CD4-positive, CD25-positive, alpha-beta regulatory T cell (primary cell): ENCODE measurements at regions not wholly inside any gene's neighbourhood (a gene's known extent, or its start where the extent isn't known, plus 50 kb on each side); places are given as distances from the start of the nearest gene placed in this dataset.

Source experiments
- ATAC-seq, 2 donors: fragments of 150-1000 bp; cut with Tn5 transposase; one replicate each; pipeline ENCODE4 v1.10.0; 2021; ENCODE audit warnings: low read depth in 2 of 2, moderate number of reproducible peaks in 2 of 2, moderate library complexity in 1 of 2
- DNase-seq, 3 donors: peaks; one replicate each; pipeline versions ENCODE4 v3.0.0 to v3.0.0-alpha.2; 2012 to 2022; ENCODE audit warnings: mixed read lengths in 1 of 3
- H3K27ac ChIP-seq: one replicate; pipeline ENCODE4 v1.7.0; 2013; ENCODE audit warnings: mild to moderate bottlenecking, low read length; ENCODE audit not compliant: insufficient read depth, poor library complexity, severe bottlenecking
- H3K27me3 ChIP-seq: one replicate; pipeline ENCODE4 v1.7.0; 2013; ENCODE audit warnings: low read length; ENCODE audit not compliant: control insufficient read depth, insufficient read depth
- H3K36me3 ChIP-seq: one replicate; pipeline ENCODE4 v1.7.0; 2013; ENCODE audit warnings: mild to moderate bottlenecking, low read length, moderate library complexity; ENCODE audit not compliant: control insufficient read depth, insufficient read depth
- H3K4me1 ChIP-seq: 2 replicates; pipeline ENCODE4 v1.7.0; 2013; ENCODE audit warnings: mild to moderate bottlenecking, low read length; ENCODE audit not compliant: insufficient read depth, control insufficient read depth, poor library complexity, severe bottlenecking
- H3K4me3 ChIP-seq: one replicate; pipeline ENCODE4 v1.7.0; 2013; ENCODE audit warnings: low read depth, mild to moderate bottlenecking, low read length, moderate library complexity
- H3K9me3 ChIP-seq, 2 experiments: 1 replicate in 1 of 2; 2 replicates in 1 of 2; pipeline ENCODE4 v1.7.0; 2013; ENCODE audit warnings: low read length in 2 of 2, mild to moderate bottlenecking in 1 of 2, moderate library complexity in 1 of 2; ENCODE audit not compliant: control insufficient read depth in 2 of 2
- H3K27ac Mint-ChIP-seq, 3 donors: one replicate each; pipeline ENCODE4 v1.8.0; 2020 to 2022; ENCODE audit warnings: mild to moderate bottlenecking in 3 of 3, mixed read lengths in 3 of 3, moderate library complexity in 2 of 3
- H3K27me3 Mint-ChIP-seq: one replicate; pipeline ENCODE4 v1.8.0; 2022; ENCODE audit warnings: mild to moderate bottlenecking, mixed read lengths
- H3K36me3 Mint-ChIP-seq: one replicate; pipeline ENCODE4 v1.8.0; 2020; ENCODE audit warnings: mixed read lengths
- H3K4me1 Mint-ChIP-seq, 4 donors: one replicate each; pipeline ENCODE4 v1.8.0; 2020 to 2022; ENCODE audit warnings: mixed read lengths in 4 of 4, mild to moderate bottlenecking in 1 of 4
- H3K4me3 Mint-ChIP-seq, 4 donors: one replicate each; pipeline ENCODE4 v1.8.0; 2020 to 2022; ENCODE audit warnings: mild to moderate bottlenecking in 4 of 4, mixed read lengths in 4 of 4, moderate library complexity in 3 of 4
- H3K9me3 Mint-ChIP-seq, 7 donors: one replicate each; pipeline ENCODE4 v1.8.0; 2020 to 2022; ENCODE audit warnings: mixed read lengths in 7 of 7, mild to moderate bottlenecking in 3 of 7, moderate library complexity in 2 of 7

GRCh38 chr4:96459105-96459504, 619.2 kb downstream of the PDHA2 start:
- Histone ChIP-seq H3K4me1 (no peaks in the 10 kb centered on the region), H3K9me3 (no peaks in the 10 kb centered on the region), H3K36me3 (no peaks in the 10 kb centered on the region), H3K27me3 (no peaks in the 10 kb centered on the region), H3K27ac (no peak overlapping the region), H3K4me3 (no peak overlapping the region)
- no peak overlapping the region for H3K27ac Mint-ChIP-seq
- DNase-seq: no peak
- ATAC-seq: no peak
- H3K4me1 Mint-ChIP-seq: no peaks in the 10 kb centered on the region
- H3K9me3 Mint-ChIP-seq: peaks cover 3 to 19% (median 6%) of the 10 kb centered on the region in 7 donors
- H3K36me3 Mint-ChIP-seq: no peaks in the 10 kb centered on the region
- H3K4me3 Mint-ChIP-seq: no peak overlapping the region
- H3K27me3 Mint-ChIP-seq: no peaks in the 10 kb centered on the region

GRCh38 chr4:96465834-96466233, 625.9 kb downstream of the PDHA2 start:
- no peaks in the 10 kb centered on the region for H3K4me1 Mint-ChIP-seq
- Histone ChIP-seq H3K9me3 (no peaks in the 10 kb centered on the region), H3K4me3 (no peak overlapping the region), H3K27ac (no peak overlapping the region), H3K36me3 (no peaks in the 10 kb centered on the region), H3K27me3 (no peaks in the 10 kb centered on the region), H3K4me1 (no peaks in the 10 kb centered on the region)
- H3K4me3 Mint-ChIP-seq: no peak overlapping the region
- no peaks in the 10 kb centered on the region for H3K27me3 Mint-ChIP-seq
- H3K9me3 Mint-ChIP-seq: peaks cover 0 to 24% (median 6%) of the 10 kb centered on the region in 7 donors
- no peaks in the 10 kb centered on the region for H3K36me3 Mint-ChIP-seq
- no peak for DNase-seq
- no peak overlapping the region for H3K27ac Mint-ChIP-seq
- ATAC-seq: no peak

- DNase-seq (no peak), ATAC-seq (no peak)
- H3K27me3 Mint-ChIP-seq: no peaks in the 10 kb centered on the region
- Histone ChIP-seq H3K27me3 (no peaks in the 10 kb centered on the region), H3K27ac (no peak overlapping the region), H3K4me1 (no peaks in the 10 kb centered on the region), H3K4me3 (no peak overlapping the region), H3K9me3 (no peaks in the 10 kb centered on the region), H3K36me3 (no peaks in the 10 kb centered on the region)
- no peaks in the 10 kb centered on the region for H3K36me3 Mint-ChIP-seq
- peaks cover 0 to 10% (median 5%) of the 10 kb centered on the region in 7 donors for H3K9me3 Mint-ChIP-seq
- H3K27ac Mint-ChIP-seq: no peak overlapping the region
- no peak overlapping the region for H3K4me3 Mint-ChIP-seq
- no peaks in the 10 kb centered on the region for H3K4me1 Mint-ChIP-seq
These were observed 632.3 kb downstream of the PDHA2 start for GRCh38 chr4:96471956-96472867.

- Histone ChIP-seq H3K9me3 (no peaks in the 10 kb centered on the region), H3K36me3 (no peaks in the 10 kb centered on the region), H3K27me3 (no peaks in the 10 kb centered on the region), H3K27ac (no peak overlapping the region), H3K4me1 (no peaks in the 10 kb centered on the region), H3K4me3 (no peak overlapping the region)
- Mint-ChIP-seq H3K27me3 (no peaks in the 10 kb centered on the region), H3K4me3 (no peak overlapping the region), H3K9me3 (peaks cover 0 to 10% (median 4%) of the 10 kb centered on the region in 7 donors), H3K4me1 (no peaks in the 10 kb centered on the region), H3K36me3 (no peaks in the 10 kb centered on the region), H3K27ac (no peak overlapping the region)
- DNase-seq (no peak), ATAC-seq (no peak)
These were observed 633.4 kb downstream of the PDHA2 start for GRCh38 chr4:96473246-96473645.

GRCh38 chr4:96483308-96484030, 643.6 kb downstream of the PDHA2 start:
- DNase-seq (no peak), ATAC-seq (no peak)
- no peaks in the 10 kb centered on the region for H3K4me1 Mint-ChIP-seq
- no peaks in the 10 kb centered on the region for H3K27me3 Mint-ChIP-seq
- Histone ChIP-seq H3K36me3 (no peaks in the 10 kb centered on the region), H3K4me1 (no peaks in the 10 kb centered on the region), H3K9me3 (peaks cover 0 to 7% of the 10 kb centered on the region in 2 experiments), H3K4me3 (no peak overlapping the region), H3K27ac (no peak overlapping the region), H3K27me3 (no peaks in the 10 kb centered on the region)
- H3K9me3 Mint-ChIP-seq: peaks cover 1 to 25% (median 9%) of the 10 kb centered on the region in 7 donors
- H3K27ac Mint-ChIP-seq: no peak overlapping the region
- H3K4me3 Mint-ChIP-seq: no peak overlapping the region
- H3K36me3 Mint-ChIP-seq: no peaks in the 10 kb centered on the region

- no peak overlapping the region for H3K4me3 ChIP-seq
- H3K4me1 ChIP-seq: no peaks in the 10 kb centered on the region
- DNase-seq (no peak), ATAC-seq (no peak)
- H3K36me3 ChIP-seq: no peaks in the 10 kb centered on the region
- no peak overlapping the region for H3K27ac ChIP-seq
- H3K9me3 ChIP-seq: peaks cover 0 to 7% of the 10 kb centered on the region in 2 experiments
- Mint-ChIP-seq H3K27ac (no peak overlapping the region), H3K4me1 (no peaks in the 10 kb centered on the region), H3K4me3 (no peak overlapping the region), H3K36me3 (no peaks in the 10 kb centered on the region), H3K9me3 (peaks cover 0 to 21% (median 3%) of the 10 kb centered on the region in 7 donors), H3K27me3 (no peaks in the 10 kb centered on the region)
- H3K27me3 ChIP-seq: no peaks in the 10 kb centered on the region
These were observed 646.7 kb downstream of the PDHA2 start for GRCh38 chr4:96486563-96486962.

- Mint-ChIP-seq H3K4me1 (no peaks in the 10 kb centered on the region), H3K36me3 (no peaks in the 10 kb centered on the region)
These were observed 657.7 kb downstream of the PDHA2 start for GRCh38 chr4:96497621-96498020.

More at GRCh38 chr4:96497621-96498020, 657.7 kb downstream of the PDHA2 start:
- Histone ChIP-seq H3K36me3 (no peaks in the 10 kb centered on the region), H3K9me3 (peaks cover 0 to 4% of the 10 kb centered on the region in 2 experiments), H3K27ac (no peak overlapping the region), H3K27me3 (no peaks in the 10 kb centered on the region), H3K4me3 (no peak overlapping the region), H3K4me1 (no peaks in the 10 kb centered on the region)
- no peak for DNase-seq
- Mint-ChIP-seq H3K27ac (no peak overlapping the region), H3K4me3 (no peak overlapping the region), H3K9me3 (peaks cover 0 to 17% (median 8%) of the 10 kb centered on the region in 7 donors), H3K27me3 (no peaks in the 10 kb centered on the region)
- ATAC-seq: no peak
